PC-9 (cell line): ENCODE measurements at regions not wholly inside any gene's neighbourhood (a gene's known extent, or its start where the extent isn't known, plus 50 kb on each side); places are given as distances from the start of the nearest gene placed in this dataset.

ENCODE experiments used
- BruUV-seq: library from RNA; stranded (reverse); fragments of 400-500 nt; replicated peaks from 2 replicates; lab custom pipeline; 2021; lab: Mats Ljungman, UMichigan
- CTCF ChIA-PET: fragments of 300-600 bp; sonication (Branson Sonifier 250); formaldehyde crosslinking; loops from one replicate; lab custom pipeline; 2022; ENCODE audit warnings: antibody characterized with exemption; lab: Charles Lee
- POLR2A ChIA-PET: fragments of 300-600 bp; sonication (Branson Sonifier 250); formaldehyde crosslinking; loops from one replicate; lab custom pipeline; 2022; ENCODE audit warnings: antibody characterized with exemption; ENCODE audit not compliant: unreplicated experiment; lab: Charles Lee
- DNase-seq, 2 experiments: peaks; one replicate each; pipeline versions ENCODE4 v3.0.0 to v3.0.0-alpha.2; 2015 to 2022; ENCODE audit warnings: mixed read lengths in 1 of 2
- H2AFZ ChIP-seq: fragments of 200-600 bp; sonication (generic); 2 replicates; pipeline ENCODE4 v1.8.1; 2017; ENCODE audit warnings: antibody characterized with exemption
- H3F3A ChIP-seq: fragments of 200-600 bp; sonication (generic); 2 replicates; pipeline ENCODE4 v1.8.1; 2017; ENCODE audit warnings: antibody characterized with exemption, mild to moderate bottlenecking, low read depth; ENCODE audit not compliant: insufficient read depth
- H3K27ac ChIP-seq: fragments of 200-600 bp; sonication (generic); 2 replicates; pipeline ENCODE4 v1.6.1; 2016; ENCODE audit warnings: mixed run types
- H3K27me3 ChIP-seq: fragments of 200-600 bp; sonication (generic); 2 replicates; pipeline ENCODE4 v1.6.1; 2016; ENCODE audit warnings: low read depth, mixed run types; ENCODE audit not compliant: insufficient read depth
- H3K36me3 ChIP-seq: fragments of 200-600 bp; sonication (generic); 2 replicates; pipeline ENCODE4 v1.6.1; 2016; ENCODE audit warnings: low read depth, mixed run types
- H3K4me1 ChIP-seq: fragments of 200-600 bp; sonication (generic); replicated peaks from 2 replicates; pipeline ENCODE4 v1.6.1; 2016; ENCODE audit warnings: mixed run types; ENCODE audit not compliant: insufficient read depth
- H3K4me2 ChIP-seq: fragments of 200-600 bp; sonication (generic); 2 replicates; pipeline ENCODE4 v1.6.1; 2017; ENCODE audit warnings: mixed run types
- H3K4me3 ChIP-seq: fragments of 200-600 bp; sonication (generic); 2 replicates; pipeline ENCODE4 v1.6.1; 2016; ENCODE audit warnings: mixed run types
- H3K79me2 ChIP-seq: fragments of 200-600 bp; sonication (generic); 2 replicates; pipeline ENCODE4 v1.6.1; 2017; ENCODE audit warnings: low read depth, mixed run types
- H3K9me2 ChIP-seq: fragments of 200-600 bp; sonication (generic); 2 replicates; pipeline ENCODE4 v1.8.1; 2017; ENCODE audit warnings: mild to moderate bottlenecking; ENCODE audit not compliant: insufficient read depth
- H3K9me3 ChIP-seq: fragments of 200-600 bp; sonication (generic); 2 replicates; pipeline ENCODE4 v1.8.1; 2016; ENCODE audit warnings: low read depth; ENCODE audit not compliant: insufficient read depth
- H4K20me1 ChIP-seq: fragments of 200-600 bp; sonication (generic); 2 replicates; pipeline ENCODE4 v1.8.1; 2017; ENCODE audit not compliant: insufficient read depth
- EZH2 ChIP-seq: fragments of 200-600 bp; sonication (generic); IDR thresholded peaks from 2 replicates; pipeline ENCODE4 v1.8.0; 2017; ENCODE audit warnings: antibody characterized with exemption, low read depth
- intact Hi-C: fragments of 100-400 bp; cut with micrococcal nuclease; formaldehyde crosslinking; loops from one replicate; pipeline ENCODE4 v1.10.0; 2022; ENCODE audit not compliant: unreplicated experiment
- TF ChIP-seq, protein P1 (sequence below): fragments of 200-600 bp; sonication (generic); conservative IDR thresholded peaks from 2 replicates; pipeline ENCODE4 v1.6.1; 2017; ENCODE audit warnings: mixed run types, antibody characterized with exemption, mild to moderate bottlenecking, moderate library complexity

DNA sequence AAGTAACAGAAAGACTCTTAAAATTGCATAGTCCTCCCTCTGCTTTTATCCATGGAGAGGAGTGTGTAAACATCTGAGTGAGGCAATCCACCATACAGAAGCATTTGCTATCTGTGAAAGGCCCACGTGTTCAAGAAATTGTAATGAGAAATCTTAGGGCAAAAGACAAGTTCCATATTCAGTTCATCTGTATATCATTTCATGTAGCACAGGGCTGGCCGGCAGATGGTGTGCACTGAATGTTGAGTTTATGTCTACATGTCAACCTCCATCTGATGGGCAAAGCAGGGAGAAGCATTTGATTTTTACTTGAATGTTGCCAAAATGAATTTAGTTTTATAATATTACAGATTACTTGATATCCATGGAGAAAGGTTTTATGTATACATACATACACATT is 179.5 kb upstream of the RAD23B start:
- POLR2A ChIA-PET: no interaction called here
- intact Hi-C loops: no loop called here
- CTCF ChIA-PET: no interaction called here
- Histone ChIP-seq H3K79me2 (no peaks in the 10 kb centered on the region), H3F3A (no peaks in the 10 kb centered on the region), H3K36me3 (no peaks in the 10 kb centered on the region), H3K9me3 (no peaks in the 10 kb centered on the region), H3K4me2 (no peak overlapping the region), H4K20me1 (no peaks in the 10 kb centered on the region), H3K27me3 (no peaks in the 10 kb centered on the region; the same call in 1 of the 2 replicates), H3K4me1 (no peaks in the 10 kb centered on the region), H2AFZ (no peak overlapping the region), H3K27ac (no peak overlapping the region), H3K4me3 (no peak overlapping the region), H3K9me2 (no peaks in the 10 kb centered on the region)
- DNase-seq: no peak
- TF ChIP-seq, protein P1, sequence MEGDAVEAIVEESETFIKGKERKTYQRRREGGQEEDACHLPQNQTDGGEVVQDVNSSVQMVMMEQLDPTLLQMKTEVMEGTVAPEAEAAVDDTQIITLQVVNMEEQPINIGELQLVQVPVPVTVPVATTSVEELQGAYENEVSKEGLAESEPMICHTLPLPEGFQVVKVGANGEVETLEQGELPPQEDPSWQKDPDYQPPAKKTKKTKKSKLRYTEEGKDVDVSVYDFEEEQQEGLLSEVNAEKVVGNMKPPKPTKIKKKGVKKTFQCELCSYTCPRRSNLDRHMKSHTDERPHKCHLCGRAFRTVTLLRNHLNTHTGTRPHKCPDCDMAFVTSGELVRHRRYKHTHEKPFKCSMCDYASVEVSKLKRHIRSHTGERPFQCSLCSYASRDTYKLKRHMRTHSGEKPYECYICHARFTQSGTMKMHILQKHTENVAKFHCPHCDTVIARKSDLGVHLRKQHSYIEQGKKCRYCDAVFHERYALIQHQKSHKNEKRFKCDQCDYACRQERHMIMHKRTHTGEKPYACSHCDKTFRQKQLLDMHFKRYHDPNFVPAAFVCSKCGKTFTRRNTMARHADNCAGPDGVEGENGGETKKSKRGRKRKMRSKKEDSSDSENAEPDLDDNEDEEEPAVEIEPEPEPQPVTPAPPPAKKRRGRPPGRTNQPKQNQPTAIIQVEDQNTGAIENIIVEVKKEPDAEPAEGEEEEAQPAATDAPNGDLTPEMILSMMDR: no peak
- no peak for TF ChIP-seq EZH2
- no TSS peak for BruUV-seq

DNA sequence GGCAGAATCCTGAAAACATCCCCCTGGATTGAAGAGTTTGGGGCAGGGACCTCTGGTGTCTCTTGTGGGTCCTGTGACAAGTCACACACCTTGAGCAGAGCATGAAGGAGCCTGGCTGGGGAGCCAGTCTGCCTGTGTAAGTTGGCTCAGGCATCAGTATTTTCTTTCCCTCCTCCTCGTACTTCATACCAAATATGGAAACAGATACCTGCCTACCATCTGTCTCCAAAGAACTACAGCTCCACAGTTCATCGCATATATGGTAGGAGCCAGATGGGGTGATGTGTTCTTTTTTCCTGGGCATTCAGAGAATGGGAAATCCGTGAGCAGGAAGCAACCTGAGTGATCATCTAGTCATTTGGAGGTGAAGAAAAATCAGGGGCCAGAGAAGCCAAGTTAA is 177.3 kb upstream of the RAD23B start:
- TF ChIP-seq, protein P1: no peak
- TF ChIP-seq EZH2: no peak
- intact Hi-C loops: no loop called here
- no peak for DNase-seq

DNA sequence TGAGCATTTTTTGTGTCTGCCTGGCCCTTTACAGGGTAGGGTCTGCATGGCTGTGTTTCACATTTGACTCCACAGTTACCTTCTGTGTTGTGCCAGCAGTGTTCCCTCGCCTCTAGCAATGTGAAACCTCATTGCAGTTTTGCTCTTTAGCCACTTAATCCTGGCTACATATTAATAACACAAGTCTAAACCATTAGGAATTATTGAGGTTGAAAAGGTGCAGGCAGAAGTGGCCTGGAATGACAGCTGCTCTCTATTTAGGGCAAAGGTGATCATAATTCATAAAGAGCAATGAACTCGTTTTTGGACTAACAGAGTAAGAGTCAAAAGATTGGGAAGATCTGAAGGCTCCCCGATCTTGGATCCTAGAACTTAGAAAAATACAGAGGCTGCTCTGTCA is 176.7 kb upstream of the RAD23B start:
- peaks cover 8% of the 10 kb centered on the region; the same call in 1 of the 2 replicates for H3K27me3 ChIP-seq
- H3K27ac ChIP-seq: no peak overlapping the region
- H3K4me1 ChIP-seq: no peaks in the 10 kb centered on the region
- H3K9me3 ChIP-seq: no peaks in the 10 kb centered on the region
- H3K36me3 ChIP-seq: no peaks in the 10 kb centered on the region
- DNase-seq: no peak
- no peaks in the 10 kb centered on the region for H3K9me2 ChIP-seq
- intact Hi-C loops: no loop called here
- H3K4me3 ChIP-seq: no peak overlapping the region
- no peak overlapping the region for H2AFZ ChIP-seq
- no peaks in the 10 kb centered on the region for H4K20me1 ChIP-seq
- ChIA-PET CTCF (no interaction called here), POLR2A (no interaction called here)
- no peaks in the 10 kb centered on the region for H3F3A ChIP-seq
- no peak overlapping the region for H3K4me2 ChIP-seq
- TF ChIP-seq, protein P1: no peak
- TF ChIP-seq EZH2: no peak
- no peaks in the 10 kb centered on the region for H3K79me2 ChIP-seq
- BruUV-seq: no TSS peak

More for the DNA sequence above, 177.3 kb upstream of the RAD23B start:
- POLR2A ChIA-PET: no interaction called here
- no peak overlapping the region for H3K27ac ChIP-seq
- H3K4me3 ChIP-seq: no peak overlapping the region
- no peak overlapping the region for H2AFZ ChIP-seq
- no peaks in the 10 kb centered on the region for H4K20me1 ChIP-seq
- peaks cover 2% of the 10 kb centered on the region; the same call in 1 of the 2 replicates for H3K27me3 ChIP-seq
- no TSS peak for BruUV-seq
- H3K79me2 ChIP-seq: no peaks in the 10 kb centered on the region
- no peaks in the 10 kb centered on the region for H3K4me1 ChIP-seq
- no peaks in the 10 kb centered on the region for H3K9me3 ChIP-seq
- no peaks in the 10 kb centered on the region for H3K9me2 ChIP-seq
- no peaks in the 10 kb centered on the region for H3F3A ChIP-seq
- H3K4me2 ChIP-seq: no peak overlapping the region
- no peaks in the 10 kb centered on the region for H3K36me3 ChIP-seq
- CTCF ChIA-PET: no interaction called here
